ENCODE measurements at regions not wholly inside any gene's neighbourhood (a gene's known extent, or its start where the extent isn't known, plus 50 kb on each side); places are given as distances from the start of the nearest gene placed in this dataset.

DNA sequence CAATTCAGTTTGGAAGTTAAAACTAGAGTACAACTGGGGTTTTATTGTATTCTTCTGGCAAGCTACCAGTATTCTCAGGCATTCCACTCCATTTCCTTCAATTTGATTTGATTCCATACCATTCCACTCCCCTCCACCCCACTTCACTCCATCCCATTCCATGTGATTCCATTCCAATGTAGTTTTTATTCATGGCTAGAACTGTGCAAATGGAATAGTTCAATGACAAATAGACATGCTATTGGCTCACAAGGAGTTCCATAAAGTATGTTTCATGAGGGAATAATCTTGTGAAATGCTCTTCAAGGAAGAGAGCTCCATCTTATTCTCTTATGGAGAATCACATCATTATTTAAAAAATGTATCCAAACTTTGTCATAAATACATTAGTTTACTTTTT, 285.0 kb upstream of the BMP2 start:
- no peak for DNase-seq (ENCODE audit: low spot score)

GRCh38 chr20:6480328-6481200, 286.9 kb upstream of the BMP2 start:
- DNase-seq (ENCODE audit: low spot score), result no peak
- TF ChIP-seq, protein P1, sequence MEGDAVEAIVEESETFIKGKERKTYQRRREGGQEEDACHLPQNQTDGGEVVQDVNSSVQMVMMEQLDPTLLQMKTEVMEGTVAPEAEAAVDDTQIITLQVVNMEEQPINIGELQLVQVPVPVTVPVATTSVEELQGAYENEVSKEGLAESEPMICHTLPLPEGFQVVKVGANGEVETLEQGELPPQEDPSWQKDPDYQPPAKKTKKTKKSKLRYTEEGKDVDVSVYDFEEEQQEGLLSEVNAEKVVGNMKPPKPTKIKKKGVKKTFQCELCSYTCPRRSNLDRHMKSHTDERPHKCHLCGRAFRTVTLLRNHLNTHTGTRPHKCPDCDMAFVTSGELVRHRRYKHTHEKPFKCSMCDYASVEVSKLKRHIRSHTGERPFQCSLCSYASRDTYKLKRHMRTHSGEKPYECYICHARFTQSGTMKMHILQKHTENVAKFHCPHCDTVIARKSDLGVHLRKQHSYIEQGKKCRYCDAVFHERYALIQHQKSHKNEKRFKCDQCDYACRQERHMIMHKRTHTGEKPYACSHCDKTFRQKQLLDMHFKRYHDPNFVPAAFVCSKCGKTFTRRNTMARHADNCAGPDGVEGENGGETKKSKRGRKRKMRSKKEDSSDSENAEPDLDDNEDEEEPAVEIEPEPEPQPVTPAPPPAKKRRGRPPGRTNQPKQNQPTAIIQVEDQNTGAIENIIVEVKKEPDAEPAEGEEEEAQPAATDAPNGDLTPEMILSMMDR (IDR thresholded peaks at IDR 0.05; ENCODE audit: extremely low read depth, missing control alignments), result no peak

More for the DNA sequence above, 285.0 kb upstream of the BMP2 start:
- TF ChIP-seq, protein P1 (IDR thresholded peaks at IDR 0.05; ENCODE audit: extremely low read depth, missing control alignments), result no peak

DNA sequence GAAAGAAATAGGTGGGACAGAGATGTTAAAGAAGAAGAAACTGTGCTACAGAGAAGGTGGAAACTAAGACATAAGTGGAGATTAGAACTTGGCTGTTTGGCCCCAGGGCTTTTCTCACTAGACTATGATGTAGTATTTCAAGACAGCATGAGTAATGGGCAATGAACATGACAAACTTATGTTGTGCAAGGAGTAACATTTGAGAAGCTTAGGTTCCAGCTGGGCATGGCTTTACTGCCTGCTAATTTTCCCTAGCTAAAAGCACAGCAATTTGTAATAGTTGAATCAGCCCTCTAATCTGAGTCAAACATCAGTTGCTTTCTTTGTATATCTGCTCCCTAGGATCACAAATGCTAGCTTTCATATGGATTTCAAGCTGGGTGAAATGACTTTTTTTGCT, 294.3 kb upstream of the BMP2 start:
- no peak for DNase-seq (ENCODE audit: low spot score)

GRCh38 chr20:6471871-6472270, 295.6 kb upstream of the BMP2 start:
- TF ChIP-seq, protein P1 (IDR thresholded peaks at IDR 0.05; ENCODE audit: extremely low read depth, missing control alignments), result no peak

More for the DNA sequence above, 294.3 kb upstream of the BMP2 start:
- TF ChIP-seq, protein P1 (IDR thresholded peaks at IDR 0.05; ENCODE audit: extremely low read depth, missing control alignments), result no peak

GRCh38 chr20:6471110-6471647, 296.3 kb upstream of the BMP2 start:
- TF ChIP-seq, protein P1 (IDR thresholded peaks at IDR 0.05; ENCODE audit: extremely low read depth, missing control alignments), result no peak
- DNase-seq (ENCODE audit: low spot score), result no peak

More at GRCh38 chr20:6471871-6472270, 295.6 kb upstream of the BMP2 start:
- DNase-seq (ENCODE audit: low spot score), result no peak

DNA sequence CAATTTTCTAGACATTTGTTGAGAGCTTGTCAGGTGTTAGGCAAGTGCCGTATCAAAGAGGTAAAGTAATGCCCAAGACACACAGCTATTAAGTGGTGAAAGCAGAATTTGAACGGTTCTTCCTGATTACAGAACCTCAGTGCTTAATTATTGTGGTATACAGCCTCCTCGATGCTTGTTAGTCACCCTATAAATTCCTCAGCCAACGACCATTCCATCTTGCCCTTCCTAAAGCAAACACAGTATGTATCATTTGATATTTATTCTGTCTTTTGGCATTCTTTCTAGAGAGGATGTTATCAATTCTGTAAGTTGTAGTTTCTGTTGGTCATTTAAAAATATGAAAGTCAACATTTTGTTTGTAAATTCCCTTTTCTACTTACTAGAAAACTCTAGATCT, 297.8 kb upstream of the BMP2 start:
- DNase-seq (ENCODE audit: low spot score), result no peak
- TF ChIP-seq, protein P1 (IDR thresholded peaks at IDR 0.05; ENCODE audit: extremely low read depth, missing control alignments), result no peak

GRCh38 chr20:6468423-6469116, 298.9 kb upstream of the BMP2 start:
- TF ChIP-seq, protein P1 (IDR thresholded peaks at IDR 0.05; ENCODE audit: extremely low read depth, missing control alignments), result no peak

More at GRCh38 chr20:6468423-6469116, 298.9 kb upstream of the BMP2 start:
- no peak for DNase-seq (ENCODE audit: low spot score)
